NB4 (cell line): ENCODE measurements at regions not wholly inside any gene's neighbourhood (a gene's known extent, or its start where the extent isn't known, plus 50 kb on each side); places are given as distances from the start of the nearest gene placed in this dataset.

Source experiments
- CTCF ChIP-seq: IDR thresholded peaks from one replicate; pipeline ENCODE4 v1.5.1; 2012; ENCODE audit warnings: low read depth, low read length
- POLR2A ChIP-seq: IDR thresholded peaks from 2 replicates; pipeline ENCODE4 v1.6.1; 2011; ENCODE audit warnings: mild to moderate bottlenecking; ENCODE audit not compliant: insufficient read length; ENCODE audit errors: extremely low read depth

- TF ChIP-seq CTCF (no peak), POLR2A (no peak)
These were observed 50.9 kb upstream of the PRNP start for GRCh38 chr20:4635342-4635741.
